H1 (cell line): ENCODE measurements at regions not wholly inside any gene's neighbourhood (a gene's known extent, or its start where the extent isn't known, plus 50 kb on each side); places are given as distances from the start of the nearest gene placed in this dataset.

Experiments
- CEBPB ChIP-seq: IDR thresholded peaks from 2 replicates; pipeline ENCODE4 v1.6.1; 2012; ENCODE audit warnings: low read depth, low read length
- SIRT6 ChIP-seq: IDR thresholded peaks from one replicate; pipeline ENCODE4 v1.7.1; 2012; ENCODE audit warnings: low read length, inconsistent platforms
- SP2 ChIP-seq: IDR thresholded peaks from 2 replicates; pipeline ENCODE4 v1.6.1; 2012; ENCODE audit warnings: mild to moderate bottlenecking, low read length, inconsistent platforms

DNA sequence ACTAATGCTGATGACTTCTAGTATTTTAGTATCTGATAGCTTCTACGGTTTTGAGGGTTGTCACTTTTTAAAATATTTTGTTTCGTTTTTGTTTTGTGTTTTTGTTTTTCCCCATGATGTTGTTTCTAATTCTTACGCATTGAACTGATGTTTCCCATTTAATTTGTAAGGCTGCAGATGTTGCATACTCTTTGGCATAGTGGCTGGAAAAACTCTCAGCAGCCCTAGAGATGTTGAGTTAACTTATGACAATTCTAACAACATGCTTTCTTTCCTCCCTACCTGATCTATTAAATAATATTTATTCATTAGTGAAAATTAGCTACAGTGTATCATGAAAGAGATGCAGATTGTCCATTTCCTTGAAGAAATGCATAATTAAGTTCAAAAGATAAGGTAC, 559.3 kb upstream of the GRM7 start (continued):
- TF ChIP-seq SIRT6 = no peak
- TF ChIP-seq CEBPB = no peak
- no peak for TF ChIP-seq SP2
